ENCODE measurements at regions not wholly inside any gene's neighbourhood (a gene's known extent, or its start where the extent isn't known, plus 50 kb on each side); places are given as distances from the start of the nearest gene placed in this dataset.

DNA sequence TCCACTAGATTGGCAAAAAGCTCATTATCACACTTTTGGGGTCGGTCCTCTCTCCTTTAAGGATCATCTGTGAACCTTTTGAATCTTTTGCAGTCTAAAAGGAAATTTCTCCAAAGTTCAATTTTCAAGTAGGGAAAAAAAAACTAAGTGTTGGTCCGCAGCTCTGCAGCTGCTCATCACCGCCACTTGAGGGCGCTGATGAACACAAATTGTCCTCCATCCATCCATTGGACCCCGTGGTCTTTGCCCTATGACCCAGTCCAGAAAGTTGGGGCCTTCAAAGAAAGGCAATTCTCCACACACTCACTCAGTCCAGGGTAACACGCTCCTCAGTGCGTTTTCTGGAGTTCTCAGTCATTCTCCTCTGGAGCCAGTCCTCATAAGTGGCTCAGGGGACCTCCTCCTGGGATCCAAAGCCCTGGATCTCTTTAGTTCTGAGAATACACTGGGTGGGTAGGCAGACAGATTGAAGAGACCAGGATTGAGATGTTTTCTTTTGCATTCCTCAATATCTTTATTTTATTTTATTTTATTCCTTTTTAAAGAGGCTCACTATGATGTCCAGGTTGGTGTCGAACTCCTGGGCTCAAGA, 63.6 kb upstream of the SLC28A3 start:
- ChIA-PET CTCF (interaction anchor here (0.6 kb wide), 1 partner anchor 1206 kb away, joined by 3 read pairs; no protein-coding TSS in a partner anchor), POLR2A (no interaction called here)
- H3K27me3 Mint-ChIP-seq = no peaks in the 10 kb centered on the region
- intact Hi-C loops (cut with DNase I, micrococcal nuclease) = no loop called here
- no peaks in the 10 kb centered on the region for H3K27me3 ChIP-seq (ENCODE audit: control insufficient read depth in 1 of 2, insufficient read depth in 2 of 2, low read length in 2 of 2)
- ATAC-seq (ENCODE audit: poor library complexity) = no peak
- H3K36me3 Mint-ChIP-seq (ENCODE audit: low read depth) = no peaks in the 10 kb centered on the region
- TF ChIP-seq, protein P1, sequence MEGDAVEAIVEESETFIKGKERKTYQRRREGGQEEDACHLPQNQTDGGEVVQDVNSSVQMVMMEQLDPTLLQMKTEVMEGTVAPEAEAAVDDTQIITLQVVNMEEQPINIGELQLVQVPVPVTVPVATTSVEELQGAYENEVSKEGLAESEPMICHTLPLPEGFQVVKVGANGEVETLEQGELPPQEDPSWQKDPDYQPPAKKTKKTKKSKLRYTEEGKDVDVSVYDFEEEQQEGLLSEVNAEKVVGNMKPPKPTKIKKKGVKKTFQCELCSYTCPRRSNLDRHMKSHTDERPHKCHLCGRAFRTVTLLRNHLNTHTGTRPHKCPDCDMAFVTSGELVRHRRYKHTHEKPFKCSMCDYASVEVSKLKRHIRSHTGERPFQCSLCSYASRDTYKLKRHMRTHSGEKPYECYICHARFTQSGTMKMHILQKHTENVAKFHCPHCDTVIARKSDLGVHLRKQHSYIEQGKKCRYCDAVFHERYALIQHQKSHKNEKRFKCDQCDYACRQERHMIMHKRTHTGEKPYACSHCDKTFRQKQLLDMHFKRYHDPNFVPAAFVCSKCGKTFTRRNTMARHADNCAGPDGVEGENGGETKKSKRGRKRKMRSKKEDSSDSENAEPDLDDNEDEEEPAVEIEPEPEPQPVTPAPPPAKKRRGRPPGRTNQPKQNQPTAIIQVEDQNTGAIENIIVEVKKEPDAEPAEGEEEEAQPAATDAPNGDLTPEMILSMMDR (IDR thresholded peaks at IDR 0.05) = no peak
- no peak overlapping the region for H3K27ac Mint-ChIP-seq
- no peaks in the 10 kb centered on the region for H3K9me3 Mint-ChIP-seq
- no peaks in the 10 kb centered on the region for H3K4me1 Mint-ChIP-seq (ENCODE audit: low read depth)
- no peak overlapping the region for H3K27ac ChIP-seq (ENCODE audit: low read depth in 1 of 2, low read length in 2 of 2)
- no peaks in the 10 kb centered on the region for H3K36me3 ChIP-seq (ENCODE audit: insufficient read depth, low read length)
- no peak overlapping the region for H3K4me3 Mint-ChIP-seq
- no peaks in the 10 kb centered on the region for H3K4me1 ChIP-seq (ENCODE audit: insufficient read depth, low read length)
- peak in 1 of 14 experiments; percentile 19 for DNase-seq
- no peaks in the 10 kb centered on the region for H3K9me3 ChIP-seq (ENCODE audit: control insufficient read depth in 1 of 2, insufficient read depth in 1 of 2, low read length in 2 of 2)
- no peak overlapping the region for H3K4me3 ChIP-seq (ENCODE audit: low read length)

DNA sequence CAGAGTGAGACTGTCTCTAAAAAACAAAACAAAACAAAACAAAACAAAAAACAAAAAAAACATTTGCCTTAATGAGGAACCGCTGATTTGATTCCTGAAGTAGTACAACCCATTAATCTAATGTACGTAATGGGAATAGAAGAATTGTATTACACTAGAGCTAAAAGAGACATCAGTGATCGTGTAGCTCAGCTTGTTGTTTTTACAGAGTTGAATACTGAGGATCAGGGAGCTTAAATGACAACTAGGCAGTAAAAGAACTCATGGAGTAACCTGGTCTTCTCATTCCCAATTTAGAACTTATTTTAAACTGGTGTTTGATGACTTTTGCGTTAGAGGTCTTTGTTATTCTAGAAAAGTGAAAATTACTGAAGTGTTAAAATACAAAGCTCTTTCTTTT, 65.1 kb upstream of the SLC28A3 start:
- ATAC-seq (ENCODE audit: poor library complexity) = no peak
- H3K4me1 Mint-ChIP-seq (ENCODE audit: low read depth) = no peaks in the 10 kb centered on the region
- DNase-seq = no peak
- no peak overlapping the region for H3K4me3 Mint-ChIP-seq
- H3K27ac Mint-ChIP-seq = no peak overlapping the region
- H3K27me3 ChIP-seq (ENCODE audit: control insufficient read depth in 1 of 2, insufficient read depth in 2 of 2, low read length in 2 of 2) = no peaks in the 10 kb centered on the region
- POLR2A ChIA-PET = no interaction called here
- CTCF ChIA-PET = no interaction called here
- no peaks in the 10 kb centered on the region for H3K36me3 Mint-ChIP-seq (ENCODE audit: low read depth)
- no peak overlapping the region for H3K4me3 ChIP-seq (ENCODE audit: low read length)
- H3K9me3 Mint-ChIP-seq = no peaks in the 10 kb centered on the region
- no peaks in the 10 kb centered on the region for H3K9me3 ChIP-seq (ENCODE audit: control insufficient read depth in 1 of 2, insufficient read depth in 1 of 2, low read length in 2 of 2)
- TF ChIP-seq, protein P1 (IDR thresholded peaks at IDR 0.05) = no peak
- no peaks in the 10 kb centered on the region for H3K36me3 ChIP-seq (ENCODE audit: insufficient read depth, low read length)
- no peaks in the 10 kb centered on the region for H3K4me1 ChIP-seq (ENCODE audit: insufficient read depth, low read length)
- H3K27ac ChIP-seq (ENCODE audit: low read depth in 1 of 2, low read length in 2 of 2) = no peak overlapping the region
- H3K27me3 Mint-ChIP-seq = no peaks in the 10 kb centered on the region
- intact Hi-C loops (cut with DNase I, micrococcal nuclease) = no loop called here

GRCh38 chr9:84408416-84408815, 67.9 kb upstream of the SLC28A3 start:
- no peaks in the 10 kb centered on the region for H3K9me3 ChIP-seq (ENCODE audit: control insufficient read depth in 1 of 2, insufficient read depth in 1 of 2, low read length in 2 of 2)
- intact Hi-C loops (cut with DNase I, micrococcal nuclease) = no loop called here
- no peaks in the 10 kb centered on the region for H3K36me3 ChIP-seq (ENCODE audit: insufficient read depth, low read length)
- H3K27me3 ChIP-seq (ENCODE audit: control insufficient read depth in 1 of 2, insufficient read depth in 2 of 2, low read length in 2 of 2) = no peaks in the 10 kb centered on the region
- H3K27ac Mint-ChIP-seq = no peak overlapping the region
- TF ChIP-seq, protein P1 (IDR thresholded peaks at IDR 0.05) = no peak
- no peak overlapping the region for H3K4me3 Mint-ChIP-seq
- H3K27ac ChIP-seq (ENCODE audit: low read depth in 1 of 2, low read length in 2 of 2) = no peak overlapping the region
- no peaks in the 10 kb centered on the region for H3K9me3 Mint-ChIP-seq
- no peak overlapping the region for H3K4me3 ChIP-seq (ENCODE audit: low read length)
- no peaks in the 10 kb centered on the region for H3K4me1 Mint-ChIP-seq (ENCODE audit: low read depth)
- no peaks in the 10 kb centered on the region for H3K4me1 ChIP-seq (ENCODE audit: insufficient read depth, low read length)
- H3K27me3 Mint-ChIP-seq = no peaks in the 10 kb centered on the region
- ChIA-PET POLR2A (no interaction called here), CTCF (no interaction called here)
- DNase-seq = no peak
- no peaks in the 10 kb centered on the region for H3K36me3 Mint-ChIP-seq (ENCODE audit: low read depth)
- ATAC-seq (ENCODE audit: poor library complexity) = no peak

All from CD4-positive, alpha-beta T cell (primary cell).